PC-3 (cell line): ENCODE measurements at regions not wholly inside any gene's neighbourhood (a gene's known extent, or its start where the extent isn't known, plus 50 kb on each side); places are given as distances from the start of the nearest gene placed in this dataset.

Source experiments
- ATAC-seq: fragments of 200-7000 bp; cut with Tn5 transposase; 2 replicates; pipeline ENCODE4 v1.9.1; 2020; ENCODE audit warnings: mild to moderate bottlenecking, moderate library complexity
- BruUV-seq: library from RNA; stranded (reverse); fragments of 400-500 nt; replicated peaks from 2 replicates; lab custom pipeline; 2021; lab: Mats Ljungman, UMichigan
- CTCF ChIA-PET: fragments of 300-600 bp; sonication (Branson Sonifier 250); formaldehyde crosslinking; loops from one replicate; lab custom pipeline; 2022; ENCODE audit warnings: antibody characterized with exemption; lab: Charles Lee
- POLR2A ChIA-PET: fragments of 300-600 bp; sonication (Branson Sonifier 250); formaldehyde crosslinking; loops from one replicate; lab custom pipeline; 2022; ENCODE audit warnings: antibody characterized with exemption; ENCODE audit not compliant: unreplicated experiment; lab: Charles Lee
- DNase-seq: peaks from one replicate; pipeline ENCODE4 v3.0.0-alpha.2; 2015
- H2AFZ ChIP-seq: fragments of 300-600 bp; sonication (generic); 2 replicates; pipeline ENCODE4 v1.6.0; 2016; ENCODE audit warnings: antibody characterized with exemption, low read length
- H3F3A ChIP-seq: fragments of 300-600 bp; sonication (generic); one replicate; pipeline ENCODE4 v1.6.0; 2017; ENCODE audit warnings: antibody characterized with exemption, low read length, control low read depth, mild to moderate bottlenecking; ENCODE audit not compliant: unreplicated experiment
- H3K27ac ChIP-seq: fragments of 300-600 bp; sonication (generic); 2 replicates; pipeline ENCODE4 v1.5.1; 2016; ENCODE audit warnings: mild to moderate bottlenecking, low read length
- H3K27me3 ChIP-seq: fragments of 300-600 bp; sonication (generic); 2 replicates; pipeline ENCODE4 v1.6.1; 2016; ENCODE audit warnings: low read length, mixed read lengths
- H3K36me3 ChIP-seq: fragments of 300-600 bp; sonication (generic); 2 replicates; pipeline ENCODE4 v1.6.1; 2016; ENCODE audit warnings: low read depth, mixed run types, low read length, mixed read lengths
- H3K4me1 ChIP-seq: fragments of 300-600 bp; sonication (generic); 2 replicates; pipeline ENCODE4 v1.5.1; 2016; ENCODE audit warnings: low read length; ENCODE audit not compliant: insufficient read depth
- H3K4me2 ChIP-seq: fragments of 300-600 bp; sonication (generic); 2 replicates; pipeline ENCODE4 v1.6.0; 2016; ENCODE audit warnings: low read length
- H3K4me3 ChIP-seq: fragments of 300-600 bp; sonication (generic); 2 replicates; pipeline ENCODE4 v1.5.1; 2016; ENCODE audit warnings: mild to moderate bottlenecking, low read length, mixed read lengths
- H3K79me2 ChIP-seq: fragments of 300-600 bp; sonication (generic); 2 replicates; pipeline ENCODE4 v1.6.1; 2017; ENCODE audit warnings: low read length, mixed read lengths
- H3K9ac ChIP-seq: fragments of 300-600 bp; sonication (generic); 2 replicates; pipeline ENCODE4 v1.6.0; 2016; ENCODE audit warnings: mild to moderate bottlenecking, low read length
- H3K9me2 ChIP-seq: fragments of 300-600 bp; sonication (generic); replicated peaks from 2 replicates; pipeline ENCODE4 v1.6.1; 2016; ENCODE audit warnings: mixed run types, low read length, mixed read lengths
- H3K9me3 ChIP-seq: fragments of 300-600 bp; sonication (generic); 2 replicates; pipeline ENCODE4 v1.6.1; 2016; ENCODE audit warnings: low read length, mixed read lengths
- H4K20me1 ChIP-seq: fragments of 300-600 bp; sonication (generic); 2 replicates; pipeline ENCODE4 v1.6.1; 2016; ENCODE audit warnings: low read length, mixed read lengths
- EZH2 ChIP-seq: fragments of 300-600 bp; sonication (generic); IDR thresholded peaks from one replicate; pipeline ENCODE4 v1.6.1; 2017; ENCODE audit warnings: antibody characterized with exemption, mild to moderate bottlenecking, low read length; ENCODE audit not compliant: unreplicated experiment
- EZH2phosphoT487 ChIP-seq: fragments of 300-600 bp; sonication (generic); IDR thresholded peaks from 2 replicates; pipeline ENCODE4 v1.6.1; 2018; ENCODE audit warnings: mild to moderate bottlenecking, antibody characterized with exemption, low read length, borderline replicate concordance
- intact Hi-C: fragments of 100-400 bp; cut with micrococcal nuclease; formaldehyde crosslinking; loops from 2 replicates; pipeline ENCODE4 v1.9.0; 2023
- TF ChIP-seq, protein P1 (sequence below): fragments of 300-600 bp; sonication (generic); conservative IDR thresholded peaks from 2 replicates; pipeline ENCODE4 v1.5.1; 2017; ENCODE audit warnings: antibody characterized with exemption, low read depth, mild to moderate bottlenecking, low read length

- CTCF ChIA-PET, result no interaction called here
- H2AFZ ChIP-seq, result no peak overlapping the region
- no peaks in the 10 kb centered on the region for H3K27me3 ChIP-seq
These were observed 55.6 kb downstream of the MRPL32 start for GRCh38 chr7:42987648-42988214.

GRCh38 chr7:42991024-42991423 lies 58.8 kb downstream of the MRPL32 start:
- no peak overlapping the region for H3K27ac ChIP-seq
- H3K4me2 ChIP-seq, result no peak overlapping the region
- ChIA-PET POLR2A (no interaction called here), CTCF (no interaction called here)
- intact Hi-C loops, result no loop called here
- H3K36me3 ChIP-seq, result no peaks in the 10 kb centered on the region
- no peaks in the 10 kb centered on the region for H4K20me1 ChIP-seq
- H3K9ac ChIP-seq, result no peak overlapping the region
- H3K79me2 ChIP-seq, result no peaks in the 10 kb centered on the region
- H3K9me3 ChIP-seq, result no peaks in the 10 kb centered on the region
- no peaks in the 10 kb centered on the region for H3F3A ChIP-seq
- no peak overlapping the region for H2AFZ ChIP-seq
- H3K27me3 ChIP-seq, result no peaks in the 10 kb centered on the region
- no peak for TF ChIP-seq EZH2phosphoT487
- TF ChIP-seq, protein P1, sequence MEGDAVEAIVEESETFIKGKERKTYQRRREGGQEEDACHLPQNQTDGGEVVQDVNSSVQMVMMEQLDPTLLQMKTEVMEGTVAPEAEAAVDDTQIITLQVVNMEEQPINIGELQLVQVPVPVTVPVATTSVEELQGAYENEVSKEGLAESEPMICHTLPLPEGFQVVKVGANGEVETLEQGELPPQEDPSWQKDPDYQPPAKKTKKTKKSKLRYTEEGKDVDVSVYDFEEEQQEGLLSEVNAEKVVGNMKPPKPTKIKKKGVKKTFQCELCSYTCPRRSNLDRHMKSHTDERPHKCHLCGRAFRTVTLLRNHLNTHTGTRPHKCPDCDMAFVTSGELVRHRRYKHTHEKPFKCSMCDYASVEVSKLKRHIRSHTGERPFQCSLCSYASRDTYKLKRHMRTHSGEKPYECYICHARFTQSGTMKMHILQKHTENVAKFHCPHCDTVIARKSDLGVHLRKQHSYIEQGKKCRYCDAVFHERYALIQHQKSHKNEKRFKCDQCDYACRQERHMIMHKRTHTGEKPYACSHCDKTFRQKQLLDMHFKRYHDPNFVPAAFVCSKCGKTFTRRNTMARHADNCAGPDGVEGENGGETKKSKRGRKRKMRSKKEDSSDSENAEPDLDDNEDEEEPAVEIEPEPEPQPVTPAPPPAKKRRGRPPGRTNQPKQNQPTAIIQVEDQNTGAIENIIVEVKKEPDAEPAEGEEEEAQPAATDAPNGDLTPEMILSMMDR, result no peak
- no peaks in the 10 kb centered on the region for H3K9me2 ChIP-seq
- ATAC-seq (no peak), DNase-seq (no peak)
- no peak overlapping the region for H3K4me3 ChIP-seq
- no TSS peak for BruUV-seq
- H3K4me1 ChIP-seq, result peaks cover 13% of the 10 kb centered on the region

More at GRCh38 chr7:42987648-42988214, 55.6 kb downstream of the MRPL32 start:
- no peak for DNase-seq
- no peaks in the 10 kb centered on the region for H3K36me3 ChIP-seq
- H3K4me1 ChIP-seq, result peaks cover 5% of the 10 kb centered on the region; the same call in 1 of the 2 replicates
- TF ChIP-seq EZH2, result no peak
- TF ChIP-seq EZH2phosphoT487, result no peak
- TF ChIP-seq, protein P1, result no peak
- H3K4me2 ChIP-seq, result no peak overlapping the region
- H3F3A ChIP-seq, result no peaks in the 10 kb centered on the region
- H3K4me3 ChIP-seq, result no peak overlapping the region
- intact Hi-C loops, result no loop called here
- no peak for ATAC-seq
- no peak overlapping the region for H3K9ac ChIP-seq
- H3K9me2 ChIP-seq, result no peaks in the 10 kb centered on the region
- no peaks in the 10 kb centered on the region for H4K20me1 ChIP-seq
- POLR2A ChIA-PET, result no interaction called here
- H3K9me3 ChIP-seq, result no peaks in the 10 kb centered on the region
- H3K27ac ChIP-seq, result no peak overlapping the region
- BruUV-seq, result no TSS peak
- no peaks in the 10 kb centered on the region for H3K79me2 ChIP-seq

GRCh38 chr7:42991913-42992591 lies 59.9 kb downstream of the MRPL32 start:
- Histone ChIP-seq H3K4me3 (no peak overlapping the region), H2AFZ (no peak overlapping the region), H3K9me3 (no peaks in the 10 kb centered on the region), H3F3A (no peaks in the 10 kb centered on the region), H4K20me1 (no peaks in the 10 kb centered on the region), H3K4me1 (peaks cover 13% of the 10 kb centered on the region), H3K27me3 (no peaks in the 10 kb centered on the region), H3K4me2 (no peak overlapping the region), H3K79me2 (no peaks in the 10 kb centered on the region), H3K9me2 (no peaks in the 10 kb centered on the region), H3K9ac (no peak overlapping the region), H3K27ac (no peak overlapping the region), H3K36me3 (no peaks in the 10 kb centered on the region)
- ChIA-PET POLR2A (no interaction called here), CTCF (no interaction called here)
- no peak for ATAC-seq
- intact Hi-C loops, result no loop called here
- TF ChIP-seq EZH2phosphoT487, result no peak
- no peak for TF ChIP-seq EZH2
- TF ChIP-seq, protein P1, result no peak
- no peak for DNase-seq
- no TSS peak for BruUV-seq
